ENCODE measurements at regions not wholly inside any gene's neighbourhood (a gene's known extent, or its start where the extent isn't known, plus 50 kb on each side); places are given as distances from the start of the nearest gene placed in this dataset.

DNA sequence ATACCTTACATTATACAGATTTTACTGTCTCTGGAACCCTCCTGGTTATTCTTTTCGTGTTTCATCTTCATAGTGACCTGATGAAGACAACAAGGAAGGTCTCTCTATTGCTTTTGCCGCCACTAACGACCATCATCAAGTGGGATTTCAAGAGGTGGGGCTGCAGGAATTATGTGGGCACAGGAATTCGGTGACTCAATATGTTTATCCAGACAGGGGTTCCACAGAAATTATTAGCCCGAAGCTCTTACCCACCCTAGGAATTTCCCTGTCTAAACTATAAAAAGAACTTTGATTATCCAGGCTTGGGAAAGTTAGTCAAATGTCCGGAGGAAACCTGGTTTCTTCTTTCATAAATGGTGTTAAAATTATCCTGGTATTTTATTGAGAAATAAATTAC is 566.8 kb upstream of the TENM4 start:
- no peak overlapping the region for H3K56ac ChIP-seq (ENCODE audit: insufficient read length, low read depth, low read length)
- no peak overlapping the region for H4K91ac ChIP-seq (ENCODE audit: insufficient read length, low read depth, low read length)
- no peak for DNase-seq
- H3K27me3 ChIP-seq (ENCODE audit: insufficient read depth, low read length), result no peaks in the 10 kb centered on the region
- no peak overlapping the region for H3K9ac ChIP-seq (ENCODE audit: extremely low read depth, insufficient read length, low read length)
- no peak overlapping the region for H3K23ac ChIP-seq (ENCODE audit: insufficient read length, low read depth, low read length)
- WGBS (ENCODE audit: extremely low coverage, insufficient read length, low lambda C conversion rate), result no CpG with 5 or more reads among the region's 6 CpGs
- Mint-ChIP-seq H3K9me3 (no peaks in the 10 kb centered on the region), H3K4me3 (no peak overlapping the region), H3K27me3 (ENCODE audit: low read depth) (no peaks in the 10 kb centered on the region), H3K36me3 (ENCODE audit: insufficient read depth in 1 of 3, low read depth in 3 of 3) (no peaks in the 10 kb centered on the region), H3K4me1 (no peaks in the 10 kb centered on the region), H3K27ac (0 out of 7 replicates have a peak overlapping the region, but pooled peaks of 1 of the 3 experiments have one; percentile 26)
- H2AK5ac ChIP-seq (ENCODE audit: insufficient read length, low read length), result no peak overlapping the region
- H2BK5ac ChIP-seq (ENCODE audit: insufficient read length, low read length), result no peak overlapping the region
- no peak overlapping the region for H2BK120ac ChIP-seq (ENCODE audit: low read depth, low read length, poor library complexity, severe bottlenecking)
- no peaks in the 10 kb centered on the region for H3K79me1 ChIP-seq (ENCODE audit: insufficient read depth, low read depth, low read length, poor library complexity, severe bottlenecking)
- H4K8ac ChIP-seq (replicated peaks; ENCODE audit: insufficient read length, low read depth, low read length), result no peak overlapping the region
- H2AFZ ChIP-seq (ENCODE audit: low read length), result no peak overlapping the region
- H3K4ac ChIP-seq (ENCODE audit: low read depth, low read length), result no peak overlapping the region
- H3K14ac ChIP-seq (ENCODE audit: insufficient read depth, low read length), result no peak overlapping the region
- H3K23me2 ChIP-seq (ENCODE audit: insufficient read length, low read depth, low read length, poor library complexity, severe bottlenecking), result no peaks in the 10 kb centered on the region
- no peak for TF ChIP-seq CTCF (conservative IDR thresholded peaks at IDR 0.05)
- H3T11ph ChIP-seq (ENCODE audit: low read length), result no peak overlapping the region
- no peak overlapping the region for H2BK20ac ChIP-seq (ENCODE audit: low read depth, low read length, poor library complexity, severe bottlenecking)
- H2BK15ac ChIP-seq (ENCODE audit: low read depth, low read length), result no peak overlapping the region
- H2BK12ac ChIP-seq (ENCODE audit: insufficient read length, low read depth, low read length), result no peak overlapping the region
- H3K79me2 ChIP-seq (ENCODE audit: insufficient read depth, low read length), result no peaks in the 10 kb centered on the region
- no peaks in the 10 kb centered on the region for H4K20me1 ChIP-seq (ENCODE audit: control insufficient read depth, insufficient read depth, insufficient read length)
- no peak overlapping the region for H3K4me2 ChIP-seq (ENCODE audit: insufficient read depth, insufficient read length, low read length)
- H3K27ac ChIP-seq (ENCODE audit: insufficient read length, low read depth, low read length), result no peak overlapping the region
- no peaks in the 10 kb centered on the region for H3K4me1 ChIP-seq (ENCODE audit: insufficient read depth, low read length)
- H3K9me3 ChIP-seq (ENCODE audit: control insufficient read depth, low read depth, low read length), result no peaks in the 10 kb centered on the region
- no peak overlapping the region for H4K5ac ChIP-seq (ENCODE audit: insufficient read length, low read depth, low read length)
- no peak overlapping the region for H3K18ac ChIP-seq (ENCODE audit: insufficient read length, low read depth, low read length)

Data from H9 (cell line).